GM23248 (cell line): ENCODE measurements at regions not wholly inside any gene's neighbourhood (a gene's known extent, or its start where the extent isn't known, plus 50 kb on each side); places are given as distances from the start of the nearest gene placed in this dataset.

ENCODE experiments used
- EZH2 ChIP-seq: fragments of 200-600 bp; sonication (generic); IDR thresholded peaks from 2 replicates; pipeline ENCODE4 v1.6.1; 2018; ENCODE audit warnings: antibody characterized with exemption, mild to moderate bottlenecking; ENCODE audit not compliant: insufficient read depth, poor library complexity, severe bottlenecking
- EZH2phosphoT487 ChIP-seq: fragments of 200-600 bp; sonication (generic); IDR thresholded peaks from 2 replicates; pipeline ENCODE4 v1.6.1; 2018; ENCODE audit warnings: antibody characterized with exemption, moderate library complexity, mild to moderate bottlenecking, low read depth; ENCODE audit not compliant: insufficient read depth

DNA sequence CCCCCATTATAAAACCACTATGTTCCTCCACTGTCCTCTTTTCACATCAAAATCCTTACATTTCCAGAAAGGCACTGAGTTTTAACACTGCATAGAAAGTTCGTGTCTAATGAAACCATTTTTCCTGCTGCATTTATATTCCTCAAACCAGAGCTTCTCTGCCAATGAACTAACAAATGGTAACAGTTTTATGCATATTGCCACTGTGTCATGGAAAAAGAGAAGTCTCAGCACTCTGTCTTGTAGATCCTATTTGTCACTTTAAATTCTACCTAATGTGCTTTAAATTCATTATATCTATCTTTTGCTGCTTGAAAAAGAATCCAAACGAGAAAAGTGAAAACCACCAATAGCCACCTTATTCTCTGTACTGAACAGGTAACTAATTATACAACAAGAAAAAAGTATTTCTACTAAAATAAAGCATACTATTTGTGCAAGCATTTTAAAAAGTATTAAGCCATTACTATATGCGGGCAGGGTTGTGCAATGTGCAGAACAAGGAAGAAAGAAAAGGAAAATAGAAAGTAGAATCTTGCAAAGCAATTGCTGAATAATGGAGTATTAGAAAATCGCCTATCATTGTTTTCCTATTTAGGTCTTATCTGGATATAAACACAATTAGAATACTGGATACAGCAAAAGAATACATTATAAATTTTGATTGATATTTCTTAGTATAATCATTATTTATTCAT lies 328.9 kb downstream of the ZEB2 start:
- no peak for TF ChIP-seq EZH2
- TF ChIP-seq EZH2phosphoT487: no peak
